Bone marrow (tissue), 2 donors: ENCODE measurements at regions not wholly inside any gene's neighbourhood (a gene's known extent, or its start where the extent isn't known, plus 50 kb on each side); places are given as distances from the start of the nearest gene placed in this dataset.

Experiments used
- DNase-seq, 2 donors: peaks; one replicate each; lab custom pipeline; 2025; lab: John Stamatoyannopoulos, UW

DNA sequence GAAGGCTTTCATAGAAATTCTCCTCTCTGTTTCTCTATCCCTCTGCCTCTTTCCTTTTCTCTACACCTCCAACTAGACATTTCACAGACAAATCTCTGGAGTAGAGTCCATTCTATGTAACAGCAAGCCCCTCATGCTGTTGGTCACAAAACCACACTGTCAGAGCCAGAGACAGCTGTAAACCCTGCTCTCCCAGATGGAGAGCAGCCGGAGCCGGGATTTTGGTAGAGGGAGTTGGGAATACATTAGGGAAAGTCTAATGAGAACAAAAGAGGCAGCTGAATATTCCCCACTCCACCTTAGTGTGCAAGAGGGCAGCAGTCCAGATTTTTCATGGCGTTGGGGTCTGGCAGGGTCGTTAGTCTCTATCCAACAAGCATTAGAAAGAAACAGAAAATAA, 68.3 kb upstream of the EDN1 start:
- no peak for DNase-seq

DNA sequence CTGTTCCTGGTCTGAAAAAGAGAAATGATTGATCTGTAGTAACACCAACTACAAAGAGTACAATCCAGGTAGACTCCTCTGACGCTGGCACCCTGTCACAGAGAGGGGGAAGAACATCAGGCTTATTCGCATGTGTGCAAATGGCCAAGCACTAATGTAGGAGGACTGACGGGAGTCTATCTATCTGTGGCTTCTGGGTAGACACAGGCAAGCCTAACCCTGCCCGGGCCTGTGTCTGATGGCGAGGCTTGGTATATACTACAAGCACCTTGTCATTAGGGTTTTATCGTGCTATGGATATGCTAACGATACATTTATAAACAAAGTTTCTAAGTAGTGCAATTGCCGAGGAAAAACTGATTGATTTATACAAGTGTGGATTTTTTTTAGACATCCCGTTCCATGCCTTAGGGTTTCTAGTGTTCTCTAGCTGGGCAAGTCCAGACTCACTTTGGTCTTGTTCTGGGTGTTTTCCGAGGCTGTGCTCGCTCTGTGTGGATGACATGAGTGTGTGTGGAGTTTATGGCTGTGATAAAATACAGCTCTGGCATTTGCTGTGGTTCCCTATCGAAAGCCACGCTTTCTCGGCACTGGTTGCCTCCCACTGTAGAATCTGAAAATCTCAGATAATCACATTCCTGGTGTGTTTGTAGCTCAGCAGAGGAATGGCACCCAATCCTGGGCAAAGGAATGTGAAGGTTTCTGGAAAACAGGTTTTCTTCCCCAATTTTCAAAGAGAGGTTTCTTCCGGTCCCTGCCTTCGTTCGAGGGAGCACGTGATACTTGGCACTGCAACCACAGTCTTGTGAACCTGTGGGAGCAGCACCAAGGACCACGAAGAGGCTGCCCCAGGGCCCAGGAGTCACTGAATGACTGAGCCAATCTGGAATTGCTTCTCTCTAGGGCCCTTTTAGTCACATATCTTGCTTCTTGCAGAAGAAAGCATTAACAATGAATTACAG, 67.5 kb upstream of the EDN1 start:
- DNase-seq, result no peak

DNA sequence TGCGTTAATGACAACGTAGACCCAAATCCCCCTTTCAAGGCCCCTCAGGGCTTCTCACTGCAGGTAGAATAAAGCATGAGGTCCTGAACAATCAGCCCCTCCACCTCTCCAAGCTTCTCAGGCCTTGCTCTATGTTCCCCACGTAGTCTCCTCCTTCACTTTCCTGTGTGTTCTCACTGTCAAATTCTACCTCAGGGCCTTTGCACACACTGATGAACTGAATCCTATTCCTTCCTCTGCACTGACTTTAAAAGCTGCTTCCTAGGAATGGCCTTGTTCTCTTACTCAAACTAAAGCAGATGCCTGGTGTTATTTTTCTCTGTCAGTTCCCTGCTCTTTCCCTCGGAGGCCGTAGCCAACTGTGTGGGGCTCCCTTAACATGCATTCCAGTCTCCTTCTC, 66.8 kb upstream of the EDN1 start:
- DNase-seq, result no peak

DNA sequence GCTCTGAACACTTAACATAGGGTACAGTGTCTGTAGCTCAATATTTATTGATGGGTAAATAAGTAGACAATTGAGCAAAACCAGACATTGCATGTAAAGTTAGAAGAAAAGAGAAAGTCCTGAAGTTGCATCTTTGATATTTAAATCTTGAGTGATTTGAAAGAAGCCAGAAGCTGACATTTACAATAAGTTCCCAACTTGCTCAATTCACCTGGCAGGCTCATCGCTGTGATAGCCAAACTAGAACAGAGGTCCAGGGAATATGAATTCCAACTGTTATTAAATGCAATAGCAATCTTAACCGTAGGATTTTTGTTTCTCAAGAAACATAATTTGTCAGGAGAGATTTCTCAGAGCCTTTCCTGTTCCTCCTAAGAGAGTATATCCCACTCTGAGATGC, 65.9 kb upstream of the EDN1 start:
- DNase-seq, result no peak

DNA sequence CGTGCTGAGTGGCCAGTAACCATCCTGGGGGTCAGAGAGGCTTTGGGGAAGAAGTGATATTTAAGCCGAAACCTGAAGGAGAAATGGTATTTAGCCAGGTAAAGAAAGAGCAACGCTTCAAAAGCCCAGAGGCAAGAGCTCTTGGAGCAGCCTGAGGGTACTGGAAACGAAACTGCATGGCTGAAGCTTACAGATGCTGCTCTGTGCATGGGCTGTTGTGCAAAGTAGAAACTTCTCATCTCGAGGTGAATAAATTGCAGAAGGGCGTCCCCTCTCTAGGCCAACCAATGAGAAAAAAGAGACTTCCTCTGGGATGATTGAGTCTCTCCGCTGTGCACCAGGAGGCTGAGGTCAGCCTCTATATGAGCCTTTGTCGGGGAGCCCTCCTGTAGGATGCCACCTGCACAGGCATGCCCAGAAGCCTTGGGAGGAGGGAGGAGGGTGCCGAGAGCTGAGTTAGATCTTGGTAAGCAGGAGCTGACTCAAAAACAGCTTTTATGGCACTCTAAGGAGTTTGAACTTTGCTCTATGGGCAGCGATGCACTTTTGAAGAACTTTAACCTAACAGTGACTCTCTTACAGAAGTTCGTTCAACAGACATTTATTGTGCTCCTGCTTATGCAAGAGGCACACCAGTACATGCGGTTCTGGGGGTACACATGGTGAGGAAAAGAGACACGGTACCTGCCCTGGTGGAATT, 61.6 kb upstream of the EDN1 start:
- no peak for DNase-seq

DNA sequence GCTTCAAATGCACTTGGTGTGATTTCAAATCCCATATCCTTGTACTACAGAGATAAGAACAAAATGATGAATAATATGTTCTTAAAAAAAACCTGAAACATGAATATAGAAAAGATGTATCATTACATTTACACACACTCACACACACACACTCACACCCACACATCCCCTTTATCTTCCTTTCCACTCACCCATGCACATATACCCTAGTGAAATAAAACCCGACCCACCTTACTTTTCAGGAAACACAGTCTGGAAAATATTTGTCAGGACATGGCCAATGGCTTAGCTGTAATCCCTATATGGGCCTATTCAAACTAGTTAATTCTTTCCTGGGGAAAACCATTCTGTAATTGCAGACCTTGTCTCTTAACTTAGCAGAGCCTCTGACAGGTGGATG, 60.8 kb upstream of the EDN1 start:
- no peak for DNase-seq

DNA sequence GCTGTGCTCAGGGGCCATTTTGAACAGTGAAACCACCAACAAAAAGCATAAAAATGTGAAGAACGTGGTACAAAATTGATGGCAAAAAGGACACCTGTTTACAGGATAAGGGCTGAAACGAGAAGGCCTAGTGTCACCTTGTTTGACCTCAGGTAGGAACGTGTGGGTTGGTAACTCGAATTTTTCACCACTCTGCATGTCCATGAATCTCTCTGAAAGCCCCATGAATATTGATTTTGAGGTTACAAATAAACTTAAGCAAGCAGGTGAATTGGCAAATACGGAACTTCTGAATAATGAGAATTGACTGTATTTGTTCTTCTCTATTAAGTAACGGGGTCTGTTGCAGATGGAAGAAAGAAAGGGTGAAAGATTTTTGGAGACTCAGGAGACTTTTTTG, 59.6 kb upstream of the EDN1 start:
- DNase-seq, result no peak

DNA sequence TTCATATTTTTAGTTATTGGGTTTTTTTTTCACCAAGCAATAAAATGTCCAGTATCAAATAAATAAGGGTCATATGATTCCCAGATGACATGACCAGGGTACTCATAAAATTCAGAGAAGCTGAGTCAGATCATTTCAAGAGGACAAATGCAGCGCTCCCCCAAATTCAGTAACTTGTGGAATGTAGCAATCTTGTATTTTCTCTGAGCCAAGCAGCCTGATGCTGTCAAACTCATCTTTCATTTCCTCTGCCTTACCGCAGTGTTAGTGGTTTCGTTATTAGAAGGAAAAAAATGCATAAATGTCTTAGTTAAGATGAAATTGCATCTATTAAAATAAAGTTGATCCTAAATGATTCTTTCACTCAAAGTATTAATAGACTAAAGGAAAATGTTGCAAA, 57.8 kb upstream of the EDN1 start:
- no peak for DNase-seq

DNA sequence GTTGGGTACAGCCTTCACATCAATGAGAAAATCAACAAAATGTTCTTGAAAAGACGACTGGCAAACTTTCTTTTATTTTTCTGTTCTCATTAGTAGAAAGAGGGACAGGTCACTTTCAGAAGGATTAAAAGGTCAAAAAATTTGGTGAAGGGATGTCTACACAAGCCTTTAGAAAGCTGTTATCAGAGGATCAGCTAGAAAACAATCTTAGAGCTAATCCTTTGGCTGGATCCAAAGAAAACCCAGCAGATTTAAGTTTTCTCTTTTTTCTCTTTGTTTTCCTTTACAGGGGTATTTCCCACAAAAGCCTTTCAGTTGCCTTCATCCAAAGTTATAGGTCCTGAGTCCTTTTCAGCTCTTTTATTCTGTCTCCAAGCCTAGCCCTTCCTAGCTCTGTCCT, 57.3 kb upstream of the EDN1 start:
- no peak for DNase-seq

DNA sequence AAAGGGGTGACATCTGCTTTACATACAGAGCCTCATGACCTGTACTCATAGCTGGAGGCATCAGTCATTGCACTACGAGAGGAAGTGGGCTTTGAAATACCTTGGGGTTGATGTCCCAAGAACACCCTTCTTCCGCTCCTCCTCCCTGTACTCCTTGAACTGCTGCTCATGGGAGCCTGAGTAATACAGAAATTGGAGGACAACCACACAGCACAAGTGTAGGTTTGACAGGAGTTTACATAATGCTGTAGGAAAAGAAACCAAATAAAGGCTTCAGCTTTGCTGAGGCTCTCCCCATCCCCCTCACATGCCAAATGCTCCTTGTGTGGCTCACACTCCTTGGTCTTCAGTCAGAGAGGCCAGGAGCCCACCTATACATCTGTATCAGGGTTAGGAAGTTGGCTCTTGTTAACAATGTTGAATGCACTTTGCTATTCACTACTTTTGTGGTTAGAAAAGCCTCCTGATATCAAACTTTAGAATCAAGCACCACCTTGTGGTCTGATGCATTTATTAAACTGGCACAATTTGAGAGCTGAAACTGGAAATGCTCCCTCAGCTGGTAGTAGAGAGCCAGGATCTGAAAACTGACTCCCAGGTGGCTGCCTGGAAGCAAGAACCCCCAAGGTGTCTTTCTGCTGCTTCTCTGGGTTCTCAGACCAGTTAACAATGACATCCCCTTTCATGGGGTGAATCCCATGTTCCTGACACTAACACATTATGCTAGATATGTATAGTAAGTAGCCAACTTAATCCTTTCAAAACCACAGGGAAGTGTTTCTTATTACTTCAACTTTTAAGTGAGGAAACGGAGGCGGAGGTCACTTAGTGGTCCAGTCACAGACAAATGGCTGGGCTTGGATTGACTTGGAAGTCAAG, 56.2 kb upstream of the EDN1 start:
- peak in 1 of 2 donors; percentile 48 for DNase-seq

DNA sequence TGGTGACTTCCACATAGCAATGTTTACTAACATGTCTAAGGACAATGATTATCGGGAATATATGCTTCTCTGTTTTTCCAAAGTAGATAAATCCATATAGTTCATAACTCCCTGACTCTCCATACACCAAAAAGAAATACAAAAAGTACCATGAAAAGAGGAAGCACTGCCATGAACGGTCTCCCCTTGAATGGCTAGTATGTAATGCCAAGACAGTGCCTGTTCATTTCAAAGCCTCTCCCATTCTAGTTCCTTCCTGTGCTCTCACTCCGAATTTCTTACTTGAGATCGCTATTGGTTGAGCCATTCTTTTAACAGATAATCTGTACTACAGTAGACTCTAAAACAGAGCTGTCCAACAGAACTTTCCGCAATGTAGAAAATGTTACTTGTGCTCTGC, 54.8 kb upstream of the EDN1 start:
- DNase-seq, result no peak

DNA sequence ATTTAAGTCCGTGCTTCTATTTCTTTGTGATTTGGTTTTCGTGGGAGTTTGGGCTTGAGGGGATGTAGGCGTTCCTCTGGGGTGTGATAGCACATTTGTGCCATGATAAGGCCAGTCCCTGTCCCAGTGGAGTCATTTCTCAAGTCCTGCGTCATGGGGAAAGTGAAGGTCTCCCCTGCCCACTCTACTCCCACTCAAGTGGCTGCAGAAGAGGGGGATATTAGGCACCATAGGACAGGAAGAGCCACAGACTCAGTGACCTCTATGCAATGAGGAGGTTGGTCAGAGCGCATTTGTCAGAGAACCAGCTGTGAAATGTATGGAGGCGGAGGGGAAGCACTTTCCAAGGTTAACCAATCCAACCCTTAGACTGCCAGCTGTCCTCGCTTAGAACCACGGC, 51.9 kb upstream of the EDN1 start:
- no peak for DNase-seq
